ENCODE measurements at regions not wholly inside any gene's neighbourhood (a gene's known extent, or its start where the extent isn't known, plus 50 kb on each side); places are given as distances from the start of the nearest gene placed in this dataset.

GRCh38 chr10:10293041-10293440, 724.6 kb upstream of the CELF2 start:
- H3K27ac ChIP-seq, result no peak overlapping the region
- H3K4me1 ChIP-seq (ENCODE audit: low read depth), result peaks cover 5% of the 10 kb centered on the region
- TF ChIP-seq, protein P1, sequence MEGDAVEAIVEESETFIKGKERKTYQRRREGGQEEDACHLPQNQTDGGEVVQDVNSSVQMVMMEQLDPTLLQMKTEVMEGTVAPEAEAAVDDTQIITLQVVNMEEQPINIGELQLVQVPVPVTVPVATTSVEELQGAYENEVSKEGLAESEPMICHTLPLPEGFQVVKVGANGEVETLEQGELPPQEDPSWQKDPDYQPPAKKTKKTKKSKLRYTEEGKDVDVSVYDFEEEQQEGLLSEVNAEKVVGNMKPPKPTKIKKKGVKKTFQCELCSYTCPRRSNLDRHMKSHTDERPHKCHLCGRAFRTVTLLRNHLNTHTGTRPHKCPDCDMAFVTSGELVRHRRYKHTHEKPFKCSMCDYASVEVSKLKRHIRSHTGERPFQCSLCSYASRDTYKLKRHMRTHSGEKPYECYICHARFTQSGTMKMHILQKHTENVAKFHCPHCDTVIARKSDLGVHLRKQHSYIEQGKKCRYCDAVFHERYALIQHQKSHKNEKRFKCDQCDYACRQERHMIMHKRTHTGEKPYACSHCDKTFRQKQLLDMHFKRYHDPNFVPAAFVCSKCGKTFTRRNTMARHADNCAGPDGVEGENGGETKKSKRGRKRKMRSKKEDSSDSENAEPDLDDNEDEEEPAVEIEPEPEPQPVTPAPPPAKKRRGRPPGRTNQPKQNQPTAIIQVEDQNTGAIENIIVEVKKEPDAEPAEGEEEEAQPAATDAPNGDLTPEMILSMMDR (IDR thresholded peaks at IDR 0.05; ENCODE audit: low read depth, low read length), result no peak
- H3K36me3 ChIP-seq, result no peaks in the 10 kb centered on the region
- peak in 1 of 2 donors; percentile 4 for DNase-seq (ENCODE audit: low read depth in 1 of 2, low spot score in 1 of 2)
- H3K27me3 ChIP-seq, result no peaks in the 10 kb centered on the region
- no peaks in the 10 kb centered on the region for H3K9me3 ChIP-seq (ENCODE audit: low read depth)
- no peak overlapping the region for H3K4me3 ChIP-seq

GRCh38 chr10:10293481-10293951, 724.2 kb upstream of the CELF2 start:
- TF ChIP-seq, protein P1 (IDR thresholded peaks at IDR 0.05; ENCODE audit: low read depth, low read length), result no peak
- Histone ChIP-seq H3K4me3 (no peak overlapping the region), H3K9me3 (ENCODE audit: low read depth) (no peaks in the 10 kb centered on the region), H3K27ac (no peak overlapping the region), H3K36me3 (no peaks in the 10 kb centered on the region), H3K4me1 (ENCODE audit: low read depth) (peaks cover 5% of the 10 kb centered on the region), H3K27me3 (no peaks in the 10 kb centered on the region)
- peak in 1 of 2 donors; percentile 78 for DNase-seq (ENCODE audit: low read depth in 1 of 2, low spot score in 1 of 2)

DNA sequence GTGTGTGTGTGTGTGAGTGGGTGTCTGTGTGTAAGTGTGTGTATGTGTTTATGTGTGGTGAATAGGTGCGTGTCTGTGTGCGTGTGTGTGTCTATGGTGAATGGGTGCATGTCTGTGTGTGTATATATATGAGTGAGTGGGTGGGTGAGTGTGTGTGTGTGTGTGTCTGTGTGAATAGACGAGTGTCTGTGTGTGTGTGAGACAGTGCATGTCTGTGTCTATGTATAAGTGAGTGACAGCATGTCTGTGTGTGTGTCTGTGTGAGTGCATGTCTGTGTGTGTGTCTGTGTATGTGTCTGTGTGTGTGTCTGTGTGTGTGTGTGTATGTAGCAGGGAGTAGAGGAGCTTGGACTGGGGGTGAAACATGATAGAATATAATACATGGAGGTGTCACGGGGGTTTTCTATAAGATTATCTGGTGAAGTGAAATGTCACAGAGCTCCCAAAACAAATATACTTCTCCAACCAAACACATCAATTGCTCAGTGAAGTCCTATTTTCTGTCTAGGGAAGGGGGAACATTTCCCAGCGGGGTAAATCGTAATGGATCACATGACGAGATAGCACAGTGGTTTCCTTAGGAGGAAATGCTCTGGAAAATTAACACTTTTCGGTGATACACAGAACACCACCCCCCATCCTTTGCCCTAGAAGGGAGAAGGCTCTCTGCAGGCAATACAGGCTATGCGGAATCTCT, 723.3 kb upstream of the CELF2 start:
- peaks cover 5% of the 10 kb centered on the region for H3K4me1 ChIP-seq (ENCODE audit: low read depth)
- H3K36me3 ChIP-seq, result no peaks in the 10 kb centered on the region
- TF ChIP-seq, protein P1 (IDR thresholded peaks at IDR 0.05; ENCODE audit: low read depth, low read length), result no peak
- no peaks in the 10 kb centered on the region for H3K27me3 ChIP-seq
- peak in 1 of 2 donors; percentile 12 for DNase-seq (ENCODE audit: low read depth in 1 of 2, low spot score in 1 of 2)
- no peaks in the 10 kb centered on the region for H3K9me3 ChIP-seq (ENCODE audit: low read depth)
- no peak overlapping the region for H3K27ac ChIP-seq
- no peak overlapping the region for H3K4me3 ChIP-seq

- no peak overlapping the region for H3K27ac ChIP-seq
- no peak for DNase-seq (ENCODE audit: low read depth in 1 of 2, low spot score in 1 of 2)
Observed at GRCh38 chr10:10294881-10295529, 722.7 kb upstream of the CELF2 start.

GRCh38 chr10:10295537-10295936, 722.1 kb upstream of the CELF2 start:
- no peaks in the 10 kb centered on the region for H3K9me3 ChIP-seq (ENCODE audit: low read depth)
- H3K27me3 ChIP-seq, result no peaks in the 10 kb centered on the region
- TF ChIP-seq, protein P1 (IDR thresholded peaks at IDR 0.05; ENCODE audit: low read depth, low read length), result no peak
- H3K36me3 ChIP-seq, result no peaks in the 10 kb centered on the region
- peaks cover 9% of the 10 kb centered on the region for H3K4me1 ChIP-seq (ENCODE audit: low read depth)
- no peak for DNase-seq (ENCODE audit: low read depth in 1 of 2, low spot score in 1 of 2)
- H3K4me3 ChIP-seq, result no peak overlapping the region
- H3K27ac ChIP-seq, result no peak overlapping the region

More at GRCh38 chr10:10294881-10295529, 722.7 kb upstream of the CELF2 start:
- no peaks in the 10 kb centered on the region for H3K27me3 ChIP-seq
- no peaks in the 10 kb centered on the region for H3K9me3 ChIP-seq (ENCODE audit: low read depth)
- peaks cover 5% of the 10 kb centered on the region for H3K4me1 ChIP-seq (ENCODE audit: low read depth)
- H3K36me3 ChIP-seq, result no peaks in the 10 kb centered on the region
- TF ChIP-seq, protein P1 (IDR thresholded peaks at IDR 0.05; ENCODE audit: low read depth, low read length), result no peak
- no peak overlapping the region for H3K4me3 ChIP-seq
